Keratinocyte (primary cell): ENCODE measurements at regions not wholly inside any gene's neighbourhood (a gene's known extent, or its start where the extent isn't known, plus 50 kb on each side); places are given as distances from the start of the nearest gene placed in this dataset.
A peak's percentile ranks its signal among the peaks of the same experiment; 100 is the strongest.

Experiments used
- DNase-seq: peaks from one replicate; pipeline ENCODE4 v3.0.0-alpha.2; 2011; ENCODE audit warnings: low read depth, missing footprints, low spot score
- FAIRE-seq: peaks from 2 replicates; lab custom pipeline; 2011; peaks lifted over from hg19 to GRCh38; lab: Jason Lieb, UNC
- H2AFZ ChIP-seq: 2 replicates; pipeline ENCODE4 v1.6.0; 2012; ENCODE audit warnings: low read length, control low read depth, inconsistent platforms; ENCODE audit not compliant: control insufficient read depth
- H3K27ac ChIP-seq: 2 replicates; pipeline ENCODE4 v1.5.1; 2011; ENCODE audit warnings: low read length; ENCODE audit not compliant: control insufficient read depth, insufficient read depth
- H3K27me3 ChIP-seq: 3 replicates; pipeline ENCODE4 v1.6.0; 2011; ENCODE audit warnings: low read length; ENCODE audit not compliant: control insufficient read depth, insufficient read depth; ENCODE audit errors: extremely low read depth
- H3K36me3 ChIP-seq, 2 experiments: 2 replicates in 1 of 2; 3 replicates in 1 of 2; pipeline ENCODE4 v1.5.1; 2011; ENCODE audit warnings: low read length in 2 of 2, mild to moderate bottlenecking in 1 of 2; ENCODE audit not compliant: control insufficient read depth in 2 of 2, insufficient read depth in 2 of 2; ENCODE audit errors: extremely low read depth in 1 of 2
- H3K4me1 ChIP-seq: 3 replicates; pipeline ENCODE4 v1.5.1; 2011; ENCODE audit warnings: low read length; ENCODE audit not compliant: control insufficient read depth, insufficient read depth; ENCODE audit errors: extremely low read depth
- H3K4me2 ChIP-seq: 3 replicates; pipeline ENCODE4 v1.6.0; 2011; ENCODE audit warnings: low read depth, low read length; ENCODE audit not compliant: control insufficient read depth, insufficient read depth; ENCODE audit errors: extremely low read depth
- H3K4me3 ChIP-seq, 3 experiments: fragments of 200-600 bp in 1 of 3; sonication (generic) in 1 of 3; 2 replicates in 2 of 3; 3 replicates in 1 of 3; pipeline ENCODE4 v1.5.1; 2011 to 2016; ENCODE audit warnings: low read length in 3 of 3, mild to moderate bottlenecking in 3 of 3, control low read depth in 2 of 3, inconsistent platforms in 1 of 3, low read depth in 1 of 3, mixed read lengths in 1 of 3, mixed run types in 1 of 3, moderate library complexity in 1 of 3; ENCODE audit not compliant: control insufficient read depth in 2 of 3, insufficient read depth in 2 of 3; ENCODE audit errors: extremely low read depth in 1 of 3
- H3K79me2 ChIP-seq: 2 replicates; pipeline ENCODE4 v1.6.0; 2012; ENCODE audit warnings: low read length; ENCODE audit not compliant: control insufficient read depth, insufficient read depth
- H3K9ac ChIP-seq: 3 replicates; pipeline ENCODE4 v1.6.0; 2011; ENCODE audit warnings: low read length; ENCODE audit not compliant: control insufficient read depth, insufficient read depth; ENCODE audit errors: extremely low read depth
- H3K9me1 ChIP-seq: 3 replicates; pipeline ENCODE4 v1.6.0; 2011; ENCODE audit warnings: low read length; ENCODE audit not compliant: control insufficient read depth, insufficient read depth; ENCODE audit errors: extremely low read depth
- H3K9me3 ChIP-seq: 2 replicates; pipeline ENCODE4 v1.5.1; 2012; ENCODE audit warnings: low read depth, low read length; ENCODE audit not compliant: control insufficient read depth
- H4K20me1 ChIP-seq: 3 replicates; pipeline ENCODE4 v1.6.0; 2011; ENCODE audit warnings: low read length; ENCODE audit not compliant: control insufficient read depth, insufficient read depth; ENCODE audit errors: extremely low read depth
- EZH2 ChIP-seq: IDR thresholded peaks from one replicate; pipeline ENCODE4 v1.6.1; 2012; ENCODE audit warnings: inconsistent platforms, mild to moderate bottlenecking, low read length, moderate library complexity
- dilution Hi-C: fragments of 300-500 bp; cut with MboI; formaldehyde crosslinking; loops from one replicate; pipeline ENCODE4 v1.7.0; 2020; ENCODE audit warnings: low sequenced_read_pairs; ENCODE audit not compliant: extremely low pct_ligation_motif_present
- TF ChIP-seq, protein P1 (sequence below), 3 experiments: IDR thresholded peaks in 1 of 3; conservative IDR thresholded peaks in 1 of 3; optimal IDR thresholded peaks in 1 of 3; 2 replicates in 2 of 3; 3 replicates in 1 of 3; pipeline versions ENCODE3 to v1.5.1; 2011; ENCODE audit warnings: low read length in 3 of 3, mild to moderate bottlenecking in 3 of 3, moderate library complexity in 2 of 3, control low read depth in 1 of 3, inconsistent platforms in 1 of 3; ENCODE audit not compliant: insufficient read depth in 2 of 3; ENCODE audit errors: extremely low read depth in 1 of 3

DNA sequence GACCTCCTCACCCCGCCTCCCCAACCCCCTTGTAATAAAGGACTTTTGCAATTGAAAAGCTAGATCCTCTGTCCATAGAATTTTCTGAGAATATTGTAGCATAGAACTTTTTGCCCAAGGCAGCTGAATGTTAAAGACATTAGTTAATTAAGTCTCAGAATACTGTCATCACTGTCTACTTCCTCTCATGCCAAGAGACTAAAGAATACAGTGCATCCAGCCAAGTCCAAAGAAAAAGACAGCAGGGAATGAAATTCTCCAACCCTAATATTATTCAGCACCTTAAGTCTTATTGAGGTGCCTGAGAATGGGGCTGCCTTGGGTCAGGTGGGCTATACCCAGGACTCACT lies 313.3 kb upstream of the GATB start:
- no peaks in the 10 kb centered on the region for H3K9me1 ChIP-seq
- H3K9me3 ChIP-seq, result no peaks in the 10 kb centered on the region
- H3K27ac ChIP-seq, result no peak overlapping the region
- H2AFZ ChIP-seq, result no peak overlapping the region
- no peaks in the 10 kb centered on the region for H3K79me2 ChIP-seq
- no peak for TF ChIP-seq EZH2
- TF ChIP-seq, protein P1, sequence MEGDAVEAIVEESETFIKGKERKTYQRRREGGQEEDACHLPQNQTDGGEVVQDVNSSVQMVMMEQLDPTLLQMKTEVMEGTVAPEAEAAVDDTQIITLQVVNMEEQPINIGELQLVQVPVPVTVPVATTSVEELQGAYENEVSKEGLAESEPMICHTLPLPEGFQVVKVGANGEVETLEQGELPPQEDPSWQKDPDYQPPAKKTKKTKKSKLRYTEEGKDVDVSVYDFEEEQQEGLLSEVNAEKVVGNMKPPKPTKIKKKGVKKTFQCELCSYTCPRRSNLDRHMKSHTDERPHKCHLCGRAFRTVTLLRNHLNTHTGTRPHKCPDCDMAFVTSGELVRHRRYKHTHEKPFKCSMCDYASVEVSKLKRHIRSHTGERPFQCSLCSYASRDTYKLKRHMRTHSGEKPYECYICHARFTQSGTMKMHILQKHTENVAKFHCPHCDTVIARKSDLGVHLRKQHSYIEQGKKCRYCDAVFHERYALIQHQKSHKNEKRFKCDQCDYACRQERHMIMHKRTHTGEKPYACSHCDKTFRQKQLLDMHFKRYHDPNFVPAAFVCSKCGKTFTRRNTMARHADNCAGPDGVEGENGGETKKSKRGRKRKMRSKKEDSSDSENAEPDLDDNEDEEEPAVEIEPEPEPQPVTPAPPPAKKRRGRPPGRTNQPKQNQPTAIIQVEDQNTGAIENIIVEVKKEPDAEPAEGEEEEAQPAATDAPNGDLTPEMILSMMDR (optimal IDR thresholded peaks at IDR 0.05 in 1 of 3, IDR thresholded peaks at IDR 0.05 in 1 of 3, conservative IDR thresholded peaks at IDR 0.05 in 1 of 3; ENCODE audit: extremely low read depth in 1 of 3, insufficient read depth in 2 of 3, low read length in 3 of 3), result no peak
- no peaks in the 10 kb centered on the region for H4K20me1 ChIP-seq
- no peak overlapping the region for H3K4me3 ChIP-seq
- DNase-seq (no peak), FAIRE-seq (no peak)
- H3K9ac ChIP-seq, result no peak overlapping the region
- peaks cover 8% of the 10 kb centered on the region for H3K4me1 ChIP-seq
- no peaks in the 10 kb centered on the region for H3K36me3 ChIP-seq
- H3K4me2 ChIP-seq, result no peak overlapping the region
- dilution Hi-C loops, result no loop called here
- peaks cover 3% of the 10 kb centered on the region for H3K27me3 ChIP-seq

GRCh38 chr4:152073351-152074087 lies 312.7 kb upstream of the GATB start:
- Histone ChIP-seq H3K27ac (no peak overlapping the region), H3K4me2 (no peak overlapping the region), H3K4me1 (peaks cover 8% of the 10 kb centered on the region), H3K36me3 (no peaks in the 10 kb centered on the region), H3K27me3 (peaks cover 3% of the 10 kb centered on the region), H3K9me3 (no peaks in the 10 kb centered on the region), H4K20me1 (no peaks in the 10 kb centered on the region), H3K9me1 (no peaks in the 10 kb centered on the region), H3K79me2 (no peaks in the 10 kb centered on the region), H2AFZ (peak overlapping the region; percentile 20), H3K9ac (no peak overlapping the region), H3K4me3 (no peak overlapping the region)
- no peak for DNase-seq
- dilution Hi-C loops, result no loop called here
- TF ChIP-seq, protein P1 (optimal IDR thresholded peaks at IDR 0.05 in 1 of 3, IDR thresholded peaks at IDR 0.05 in 1 of 3, conservative IDR thresholded peaks at IDR 0.05 in 1 of 3; ENCODE audit: extremely low read depth in 1 of 3, insufficient read depth in 2 of 3, low read length in 3 of 3), result peak in 1 of 3 experiments; percentile 5
- no peak for TF ChIP-seq EZH2
- FAIRE-seq, result peak; percentile 29
